H1 (cell line): ENCODE measurements at regions not wholly inside any gene's neighbourhood (a gene's known extent, or its start where the extent isn't known, plus 50 kb on each side); places are given as distances from the start of the nearest gene placed in this dataset.
"Not testable (repeated sequence)": the region's sequence is repeated elsewhere in the genome, so short reads cannot be mapped to it uniquely, and the experiment has no call there.

Source experiments
- CTCF ChIA-PET: fragments of 300-600 bp; sonication (Branson Sonifier 250); formaldehyde crosslinking; loops from one replicate; lab custom pipeline; 2021; ENCODE audit not compliant: partially characterized antibody; lab: Charles Lee
- POLR2A ChIA-PET: fragments of 300-600 bp; sonication (Branson Sonifier 250); formaldehyde crosslinking; loops from one replicate; lab custom pipeline; 2021; ENCODE audit warnings: inconsistent platforms; ENCODE audit not compliant: partially characterized antibody; lab: Charles Lee
- DNase-seq, 2 experiments: peaks; one replicate each; pipeline versions ENCODE4 v3.0.0 to v3.0.0-alpha.2; 2010 to 2022; ENCODE audit warnings: low spot score in 2 of 2, low read depth in 1 of 2, mixed read lengths in 1 of 2
- FAIRE-seq: peaks from 2 replicates; lab custom pipeline; 2011; peaks lifted over from hg19 to GRCh38; lab: Jason Lieb, UNC
- H2AFZ ChIP-seq: 2 replicates; pipeline ENCODE4 v1.8.1; 2012; ENCODE audit warnings: low read length, inconsistent platforms
- H2AK5ac ChIP-seq: 2 replicates; pipeline ENCODE4 v1.6.1; 2013; ENCODE audit warnings: low read depth, low read length
- H2BK120ac ChIP-seq: replicated peaks from 2 replicates; pipeline ENCODE3; 2013; ENCODE audit warnings: low read depth, low read length, inconsistent platforms
- H2BK12ac ChIP-seq: 2 replicates; pipeline ENCODE4 v1.6.1; 2013; ENCODE audit warnings: low read depth, low read length
- H2BK15ac ChIP-seq: 2 replicates; pipeline ENCODE4 v1.6.1; 2013; ENCODE audit warnings: low read length
- H2BK20ac ChIP-seq: 2 replicates; pipeline ENCODE4 v1.6.1; 2013; ENCODE audit warnings: low read length
- H2BK5ac ChIP-seq: 2 replicates; pipeline ENCODE4 v1.6.1; 2013; ENCODE audit warnings: low read depth, low read length
- H3K14ac ChIP-seq: 2 replicates; pipeline ENCODE4 v1.6.1; 2013; ENCODE audit warnings: inconsistent platforms; ENCODE audit not compliant: insufficient read length
- H3K18ac ChIP-seq: 2 replicates; pipeline ENCODE4 v1.6.1; 2013; ENCODE audit warnings: low read length; ENCODE audit errors: extremely low read depth
- H3K23ac ChIP-seq: 2 replicates; pipeline ENCODE4 v1.6.1; 2013; ENCODE audit warnings: inconsistent platforms; ENCODE audit not compliant: insufficient read length
- H3K23me2 ChIP-seq: 2 replicates; pipeline ENCODE4 v1.6.1; 2013; ENCODE audit warnings: low read depth, low read length
- H3K27ac ChIP-seq: 2 replicates; pipeline ENCODE4 v1.6.1; 2011; ENCODE audit warnings: low read depth, low read length, inconsistent platforms
- H3K27me3 ChIP-seq, 4 experiments: replicated peaks in 1 of 4; 1 replicate in 1 of 4; 2 replicates in 3 of 4; pipeline versions ENCODE4 v1.6.1 to v1.8.1; 2011 to 2013; ENCODE audit warnings: low read length in 3 of 4, mild to moderate bottlenecking in 3 of 4, inconsistent platforms in 2 of 4, mixed read lengths in 2 of 4, moderate library complexity in 1 of 4; ENCODE audit not compliant: control insufficient read depth in 3 of 4, insufficient read depth in 3 of 4; ENCODE audit errors: extremely low read depth in 1 of 4
- H3K36me3 ChIP-seq, 4 experiments: 2 replicates each; pipeline versions ENCODE4 v1.6.1 to v1.8.1; 2011 to 2013; ENCODE audit warnings: mild to moderate bottlenecking in 4 of 4, low read length in 3 of 4, moderate library complexity in 2 of 4, control low read depth in 1 of 4, inconsistent platforms in 1 of 4; ENCODE audit not compliant: insufficient read depth in 4 of 4, control insufficient read depth in 2 of 4
- H3K4ac ChIP-seq: replicated peaks from 2 replicates; pipeline ENCODE3; 2013; ENCODE audit warnings: low read length, low read depth, mixed read lengths, inconsistent platforms; ENCODE audit not compliant: insufficient read length
- H3K4me1 ChIP-seq, 4 experiments: replicated peaks in 1 of 4; 1 replicate in 1 of 4; 2 replicates in 3 of 4; pipeline versions ENCODE4 v1.6.1 to v1.8.1; 2011 to 2013; ENCODE audit warnings: low read length in 3 of 4, inconsistent platforms in 2 of 4, mixed read lengths in 1 of 4; ENCODE audit not compliant: insufficient read depth in 4 of 4, control insufficient read depth in 3 of 4
- H3K4me2 ChIP-seq, 2 experiments: 2 replicates each; pipeline versions ENCODE4 v1.6.1 to v1.8.1; 2011 to 2013; ENCODE audit warnings: low read depth in 2 of 2, low read length in 2 of 2, control low read depth in 1 of 2, inconsistent platforms in 1 of 2, mild to moderate bottlenecking in 1 of 2; ENCODE audit not compliant: insufficient read depth in 1 of 2
- H3K4me3 ChIP-seq, 4 experiments: fragments of 200-600, 300-600 bp in 1 of 4; sonication (generic), shearing (Covaris generic), sonication (Bioruptor Twin) in 1 of 4; 2 replicates each; pipeline versions ENCODE4 v1.5.1 to v1.8.1; 2011 to 2016; ENCODE audit warnings: low read length in 4 of 4, low read depth in 3 of 4, control low read depth in 2 of 4, inconsistent platforms in 2 of 4, mild to moderate bottlenecking in 2 of 4, mixed read lengths in 1 of 4, moderate library complexity in 1 of 4; ENCODE audit not compliant: insufficient read depth in 2 of 4; ENCODE audit errors: extremely low read depth in 1 of 4
- H3K56ac ChIP-seq: replicated peaks from 2 replicates; pipeline ENCODE3; 2013; ENCODE audit warnings: low read depth, mild to moderate bottlenecking, mixed read lengths, low read length, inconsistent platforms; ENCODE audit not compliant: insufficient read length
- H3K79me1 ChIP-seq: 2 replicates; pipeline ENCODE4 v1.6.1; 2013; ENCODE audit warnings: low read depth, low read length, control low read depth
- H3K79me2 ChIP-seq, 2 experiments: 2 replicates each; pipeline versions ENCODE4 v1.6.1 to v1.8.1; 2012 to 2013; ENCODE audit warnings: low read length in 2 of 2, mild to moderate bottlenecking in 2 of 2, inconsistent platforms in 1 of 2; ENCODE audit not compliant: insufficient read depth in 2 of 2, control insufficient read depth in 1 of 2
- H3K9ac ChIP-seq, 4 experiments: replicated peaks in 1 of 4; 1 replicate in 1 of 4; 2 replicates in 3 of 4; pipeline versions ENCODE4 v1.6.1 to v1.8.1; 2011 to 2013; ENCODE audit warnings: low read depth in 3 of 4, low read length in 3 of 4, control low read depth in 2 of 4, mild to moderate bottlenecking in 2 of 4, moderate library complexity in 2 of 4, inconsistent platforms in 1 of 4; ENCODE audit errors: extremely low read depth in 1 of 4
- H3K9me3 ChIP-seq, 2 experiments: 2 replicates each; pipeline versions ENCODE4 v1.6.1 to v1.8.1; 2012 to 2013; ENCODE audit warnings: mild to moderate bottlenecking in 2 of 2, moderate library complexity in 2 of 2, control low read depth in 1 of 2, inconsistent platforms in 1 of 2, low read depth in 1 of 2, low read length in 1 of 2, mixed read lengths in 1 of 2; ENCODE audit not compliant: insufficient read depth in 2 of 2
- H4K20me1 ChIP-seq, 2 experiments: replicated peaks in 1 of 2; 2 replicates each; pipeline versions ENCODE3 to v1.8.1; 2011 to 2013; ENCODE audit warnings: inconsistent platforms in 2 of 2, low read length in 2 of 2, mild to moderate bottlenecking in 1 of 2; ENCODE audit not compliant: insufficient read depth in 2 of 2, control insufficient read depth in 1 of 2
- H4K5ac ChIP-seq: 2 replicates; pipeline ENCODE4 v1.6.1; 2013; ENCODE audit warnings: low read length, low read depth, mixed read lengths, inconsistent platforms; ENCODE audit not compliant: insufficient read length
- H4K8ac ChIP-seq: 2 replicates; pipeline ENCODE4 v1.8.0; 2013; ENCODE audit warnings: mild to moderate bottlenecking, moderate library complexity, low read length, inconsistent platforms; ENCODE audit not compliant: insufficient read depth; ENCODE audit errors: extremely low read depth
- H4K91ac ChIP-seq: replicated peaks from 2 replicates; pipeline ENCODE3; 2013; ENCODE audit warnings: low read length, mixed read lengths, inconsistent platforms; ENCODE audit not compliant: insufficient read length
- WGBS, 2 experiments: shearing (Covaris generic) in 1 of 2; methylation state at CpG; one replicate each; pipeline versions ENCODE4 v1.1.6 to v1.1.7; 2013 to 2015; ENCODE audit warnings: low lambda C conversion rate in 2 of 2, mixed read lengths in 2 of 2, inconsistent platforms in 1 of 2, low coverage in 1 of 2, missing lambda C conversion rate in 1 of 2; ENCODE audit not compliant: insufficient replicate concordance in 2 of 2, insufficient coverage in 1 of 2, insufficient read length in 1 of 2; ENCODE audit errors: extremely low coverage in 1 of 2, missing lambda C conversion rate in 1 of 2; 5-methylcytosine and 5-hydroxymethylcytosine counted together

- H3K14ac ChIP-seq, H3K9me3 ChIP-seq, H2BK15ac ChIP-seq, H3K23ac ChIP-seq, CTCF ChIA-PET, H3K79me2 ChIP-seq, H3K27ac ChIP-seq, H2BK5ac ChIP-seq, H3K18ac ChIP-seq, H2AFZ ChIP-seq, H3K4me2 ChIP-seq, H3K9ac ChIP-seq, H3K27me3 ChIP-seq, H3K79me1 ChIP-seq, H4K8ac ChIP-seq, H3K36me3 ChIP-seq, H2BK12ac ChIP-seq, H2BK120ac ChIP-seq, DNase-seq, H2BK20ac ChIP-seq, H3K56ac ChIP-seq, H4K20me1 ChIP-seq, H3K4ac ChIP-seq, H3K4me3 ChIP-seq, H3K23me2 ChIP-seq, H3K4me1 ChIP-seq, POLR2A ChIA-PET, H4K5ac ChIP-seq, H4K91ac ChIP-seq, H2AK5ac ChIP-seq: not testable (repeated sequence)
- 89% methylated on average over 4 of the region's 4 CpGs; no CpG with 5 or more reads in 1 of the 2 experiments for WGBS, 2 experiments
- FAIRE-seq: peak; percentile 80
Measured at GRCh38 chr1:147046863-147047394, 108.8 kb downstream of the NBPF12 start.
